A549 (cell line): ENCODE measurements at regions not wholly inside any gene's neighbourhood (a gene's known extent, or its start where the extent isn't known, plus 50 kb on each side); places are given as distances from the start of the nearest gene placed in this dataset.

Experiments
- ATAC-seq, 2 experiments: fragments of 200-7000 bp in 1 of 2; fragments of >200 bp in 1 of 2; cut with Nextera tagmentation in 1 of 2; cut with Tn5 transposase in 1 of 2; 3 replicates each; pipeline versions ENCODE4 v1.8.0 to v1.9.1; 2018 to 2020; ENCODE audit warnings: mild to moderate bottlenecking in 1 of 2, moderate library complexity in 1 of 2
- CTCF ChIA-PET: fragments of 300-600 bp; sonication (Branson Sonifier 250); formaldehyde crosslinking; extraction: SDS; loops from one replicate; lab custom pipeline; 2021; ENCODE audit warnings: antibody characterized with exemption, inconsistent platforms; lab: Yijun Ruan, JAX
- POLR2A ChIA-PET: fragments of 350-600 bp; formaldehyde crosslinking; extraction: SDS; loops from one replicate; lab custom pipeline; 2021; ENCODE audit warnings: antibody characterized with exemption, inconsistent platforms; lab: Yijun Ruan, JAX
- DNase-seq, 2 experiments: peaks; one replicate each; pipeline versions ENCODE4 v3.0.0 to v3.0.0-alpha.2; 2011 to 2016; ENCODE audit warnings: low read depth in 1 of 2, low spot score in 1 of 2
- FAIRE-seq: peaks from 2 replicates; lab custom pipeline; 2011; peaks lifted over from hg19 to GRCh38; lab: Jason Lieb, UNC
- H3K27ac ChIP-seq, 2 experiments: fragments of >200 bp; sonication (Bioruptor Twin); formaldehyde crosslinking; 3 replicates each; pipeline ENCODE4 v1.5.1; 2016 to 2017
- H3K4me1 ChIP-seq: fragments of >200 bp; sonication (Bioruptor Twin); formaldehyde crosslinking; 3 replicates; pipeline ENCODE4 v1.6.1; 2016
- H3K4me2 ChIP-seq: fragments of >200 bp; sonication (Bioruptor Twin); formaldehyde crosslinking; 3 replicates; pipeline ENCODE4 v1.6.1; 2016
- H3K4me3 ChIP-seq: fragments of >200 bp; sonication (Bioruptor Twin); formaldehyde crosslinking; 3 replicates; pipeline ENCODE4 v1.5.1; 2016
- H3K9me3 ChIP-seq: fragments of >200 bp; sonication (Bioruptor Twin); formaldehyde crosslinking; 3 replicates; pipeline ENCODE4 v1.6.1; 2016
- BHLHE40 ChIP-seq: IDR thresholded peaks from 2 replicates; pipeline ENCODE4 v1.6.1; 2012; ENCODE audit warnings: low read depth, low read length, inconsistent platforms
- EHF ChIP-seq: fragments of 250-450 bp; sonication (Bioruptor Pico); IDR thresholded peaks from 2 replicates; pipeline ENCODE4 v1.5.0; 2020; ENCODE audit warnings: mild to moderate bottlenecking
- EHMT2 ChIP-seq: fragments of 200-600 bp; sonication (generic); IDR thresholded peaks from 2 replicates; pipeline ENCODE4 v1.6.1; 2016; ENCODE audit warnings: antibody characterized with exemption, low read depth, mild to moderate bottlenecking, moderate library complexity
- GATA3 ChIP-seq: IDR thresholded peaks from 2 replicates; pipeline ENCODE4 v1.6.1; 2012; ENCODE audit warnings: borderline replicate concordance
- HDAC2 ChIP-seq: fragments of 200-600 bp; sonication (generic); IDR thresholded peaks from 2 replicates; pipeline ENCODE4 v1.6.1; 2016
- HOXB13 ChIP-seq: fragments of 250-450 bp; sonication (Bioruptor Pico); IDR thresholded peaks from 2 replicates; pipeline ENCODE4 v1.5.0; 2020; ENCODE audit warnings: low read depth, mild to moderate bottlenecking, moderate library complexity
- JUN ChIP-seq, 2 experiments: fragments of >200 bp; sonication (Bioruptor Twin); formaldehyde crosslinking; IDR thresholded peaks; 2 replicates in 1 of 2; 3 replicates in 1 of 2; pipeline ENCODE4 v1.6.1; 2016 to 2017
- MAFK ChIP-seq: fragments of 450-650 bp; IDR thresholded peaks from 2 replicates; pipeline ENCODE4 v1.6.1; 2014; ENCODE audit not compliant: partially characterized antibody
- MAZ ChIP-seq: fragments of 150-350 bp; IDR thresholded peaks from 2 replicates; pipeline ENCODE4 v1.6.1; 2014; ENCODE audit warnings: antibody characterized with exemption, low read depth, low read length, borderline replicate concordance
- RCOR1 ChIP-seq: fragments of 150-350 bp; IDR thresholded peaks from 2 replicates; pipeline ENCODE4 v1.6.1; 2014; ENCODE audit warnings: antibody characterized with exemption, low read length, low read depth
- RFX5 ChIP-seq: fragments of 450-650 bp; IDR thresholded peaks from 2 replicates; pipeline ENCODE4 v1.7.1; 2014; ENCODE audit warnings: antibody characterized with exemption, mild to moderate bottlenecking, moderate library complexity
- SMC3 ChIP-seq: fragments of >200 bp; sonication (Bioruptor Twin); formaldehyde crosslinking; IDR thresholded peaks from 3 replicates; pipeline ENCODE4 v1.6.1; 2018; ENCODE audit warnings: inconsistent platforms
- ZC3H11A ChIP-seq: fragments of 450-650 bp; IDR thresholded peaks from 2 replicates; pipeline ENCODE4 v1.6.1; 2014; ENCODE audit warnings: antibody characterized with exemption, mild to moderate bottlenecking
- WGBS: methylation state at CpG from one replicate; pipeline ENCODE4 v1.1.6; 2017; ENCODE audit errors: missing lambda C conversion rate; 5-methylcytosine and 5-hydroxymethylcytosine counted together
- TF ChIP-seq, protein P1 (sequence below): fragments of 200-600 bp; sonication (generic); IDR thresholded peaks from 2 replicates; pipeline ENCODE4 v1.6.1; 2016; ENCODE audit warnings: antibody characterized with exemption, mild to moderate bottlenecking, moderate library complexity
- TF ChIP-seq, protein P2 (sequence below): fragments of 150-350 bp; IDR thresholded peaks from 2 replicates; pipeline ENCODE4 v1.6.1; 2014; ENCODE audit warnings: low read depth, mild to moderate bottlenecking, low read length
- TF ChIP-seq, protein P3 (sequence below): IDR thresholded peaks from 2 replicates; pipeline ENCODE4 v1.6.1; 2012
- TF ChIP-seq, protein P4 (sequence below): fragments of 250-450 bp; sonication (Bioruptor Pico); IDR thresholded peaks from 2 replicates; pipeline ENCODE4 v1.5.0; 2020; ENCODE audit warnings: low read depth, mild to moderate bottlenecking, moderate library complexity
- TF ChIP-seq, protein P5 (sequence below): IDR thresholded peaks from 2 replicates; pipeline ENCODE4 v1.6.1; 2012; ENCODE audit warnings: low read depth, borderline replicate concordance

DNA sequence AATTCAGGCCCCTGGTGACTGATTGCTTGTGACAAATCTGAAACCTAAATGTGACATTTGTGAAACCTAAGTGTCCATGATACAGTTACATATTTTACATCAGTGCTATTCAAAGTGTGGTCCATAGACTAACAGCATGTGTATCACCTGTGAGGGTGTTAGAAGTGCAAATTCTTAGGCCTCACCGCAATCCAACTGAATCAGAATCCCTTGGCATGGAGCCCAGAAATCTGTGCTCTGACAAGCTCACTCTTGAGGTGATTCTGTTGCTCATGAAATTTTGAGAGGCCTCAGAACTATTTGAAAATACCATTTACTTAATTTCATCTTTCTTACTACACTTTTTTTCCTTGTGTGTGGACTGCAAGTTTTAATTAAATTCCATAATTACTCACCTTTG lies 587.9 kb downstream of the ADGRL2 start:
- DNase-seq (no peak), ATAC-seq (no peak), FAIRE-seq (no peak)
- 40% methylated on average over 1 of the region's 1 CpG for WGBS
- no peak overlapping the region for H3K27ac ChIP-seq
- no peak overlapping the region for H3K4me2 ChIP-seq
- TF ChIP-seq ZC3H11A (no peak), RFX5 (no peak), JUN (IDR thresholded peaks at IDR 0.05) (no peak), EHF (CRISPR knock-in tag) (no peak)
- TF ChIP-seq, protein P1, sequence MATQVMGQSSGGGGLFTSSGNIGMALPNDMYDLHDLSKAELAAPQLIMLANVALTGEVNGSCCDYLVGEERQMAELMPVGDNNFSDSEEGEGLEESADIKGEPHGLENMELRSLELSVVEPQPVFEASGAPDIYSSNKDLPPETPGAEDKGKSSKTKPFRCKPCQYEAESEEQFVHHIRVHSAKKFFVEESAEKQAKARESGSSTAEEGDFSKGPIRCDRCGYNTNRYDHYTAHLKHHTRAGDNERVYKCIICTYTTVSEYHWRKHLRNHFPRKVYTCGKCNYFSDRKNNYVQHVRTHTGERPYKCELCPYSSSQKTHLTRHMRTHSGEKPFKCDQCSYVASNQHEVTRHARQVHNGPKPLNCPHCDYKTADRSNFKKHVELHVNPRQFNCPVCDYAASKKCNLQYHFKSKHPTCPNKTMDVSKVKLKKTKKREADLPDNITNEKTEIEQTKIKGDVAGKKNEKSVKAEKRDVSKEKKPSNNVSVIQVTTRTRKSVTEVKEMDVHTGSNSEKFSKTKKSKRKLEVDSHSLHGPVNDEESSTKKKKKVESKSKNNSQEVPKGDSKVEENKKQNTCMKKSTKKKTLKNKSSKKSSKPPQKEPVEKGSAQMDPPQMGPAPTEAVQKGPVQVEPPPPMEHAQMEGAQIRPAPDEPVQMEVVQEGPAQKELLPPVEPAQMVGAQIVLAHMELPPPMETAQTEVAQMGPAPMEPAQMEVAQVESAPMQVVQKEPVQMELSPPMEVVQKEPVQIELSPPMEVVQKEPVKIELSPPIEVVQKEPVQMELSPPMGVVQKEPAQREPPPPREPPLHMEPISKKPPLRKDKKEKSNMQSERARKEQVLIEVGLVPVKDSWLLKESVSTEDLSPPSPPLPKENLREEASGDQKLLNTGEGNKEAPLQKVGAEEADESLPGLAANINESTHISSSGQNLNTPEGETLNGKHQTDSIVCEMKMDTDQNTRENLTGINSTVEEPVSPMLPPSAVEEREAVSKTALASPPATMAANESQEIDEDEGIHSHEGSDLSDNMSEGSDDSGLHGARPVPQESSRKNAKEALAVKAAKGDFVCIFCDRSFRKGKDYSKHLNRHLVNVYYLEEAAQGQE, result no peak
- H3K4me3 ChIP-seq, result no peak overlapping the region
- no peaks in the 10 kb centered on the region for H3K4me1 ChIP-seq
- no peaks in the 10 kb centered on the region for H3K9me3 ChIP-seq
- POLR2A ChIA-PET, result no interaction called here
- CTCF ChIA-PET, result no interaction called here

DNA sequence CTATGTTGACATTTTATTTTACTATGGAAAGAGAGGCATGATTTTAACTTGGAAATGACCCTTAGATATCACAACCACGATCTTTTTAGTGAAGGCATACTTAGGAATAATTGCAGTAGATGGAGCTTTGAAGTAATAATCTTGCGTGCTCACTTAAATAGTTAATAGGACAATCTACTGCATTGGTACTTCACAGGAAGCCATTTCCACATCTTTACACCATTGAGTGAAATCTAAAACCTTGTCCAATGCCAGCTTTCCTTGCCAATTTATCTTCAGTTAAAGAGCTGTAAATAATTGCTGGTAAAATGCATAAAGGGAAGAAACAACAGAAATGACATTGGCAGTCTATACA lies 586.3 kb downstream of the ADGRL2 start:
- Histone ChIP-seq H3K27ac (no peak overlapping the region), H3K9me3 (no peaks in the 10 kb centered on the region), H3K4me3 (no peak overlapping the region), H3K4me1 (no peaks in the 10 kb centered on the region), H3K4me2 (no peak overlapping the region)
- ChIA-PET POLR2A (no interaction called here), CTCF (no interaction called here)
- DNase-seq, result no peak
- FAIRE-seq, result no peak
- ATAC-seq, result no peak
- TF ChIP-seq MAFK (no peak), BHLHE40 (no peak), GATA3 (no peak), MAZ (no peak), HDAC2 (no peak), SMC3 (no peak), EHMT2 (no peak)
- TF ChIP-seq, protein P2, sequence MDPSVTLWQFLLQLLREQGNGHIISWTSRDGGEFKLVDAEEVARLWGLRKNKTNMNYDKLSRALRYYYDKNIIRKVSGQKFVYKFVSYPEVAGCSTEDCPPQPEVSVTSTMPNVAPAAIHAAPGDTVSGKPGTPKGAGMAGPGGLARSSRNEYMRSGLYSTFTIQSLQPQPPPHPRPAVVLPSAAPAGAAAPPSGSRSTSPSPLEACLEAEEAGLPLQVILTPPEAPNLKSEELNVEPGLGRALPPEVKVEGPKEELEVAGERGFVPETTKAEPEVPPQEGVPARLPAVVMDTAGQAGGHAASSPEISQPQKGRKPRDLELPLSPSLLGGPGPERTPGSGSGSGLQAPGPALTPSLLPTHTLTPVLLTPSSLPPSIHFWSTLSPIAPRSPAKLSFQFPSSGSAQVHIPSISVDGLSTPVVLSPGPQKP, result no peak
- TF ChIP-seq, protein P3, sequence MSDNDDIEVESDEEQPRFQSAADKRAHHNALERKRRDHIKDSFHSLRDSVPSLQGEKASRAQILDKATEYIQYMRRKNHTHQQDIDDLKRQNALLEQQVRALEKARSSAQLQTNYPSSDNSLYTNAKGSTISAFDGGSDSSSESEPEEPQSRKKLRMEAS, result no peak
- TF ChIP-seq, protein P4, sequence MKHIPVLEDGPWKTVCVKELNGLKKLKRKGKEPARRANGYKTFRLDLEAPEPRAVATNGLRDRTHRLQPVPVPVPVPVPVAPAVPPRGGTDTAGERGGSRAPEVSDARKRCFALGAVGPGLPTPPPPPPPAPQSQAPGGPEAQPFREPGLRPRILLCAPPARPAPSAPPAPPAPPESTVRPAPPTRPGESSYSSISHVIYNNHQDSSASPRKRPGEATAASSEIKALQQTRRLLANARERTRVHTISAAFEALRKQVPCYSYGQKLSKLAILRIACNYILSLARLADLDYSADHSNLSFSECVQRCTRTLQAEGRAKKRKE (CRISPR knock-in tag), result no peak
- 43% methylated on average over 2 of the region's 2 CpGs for WGBS

DNA sequence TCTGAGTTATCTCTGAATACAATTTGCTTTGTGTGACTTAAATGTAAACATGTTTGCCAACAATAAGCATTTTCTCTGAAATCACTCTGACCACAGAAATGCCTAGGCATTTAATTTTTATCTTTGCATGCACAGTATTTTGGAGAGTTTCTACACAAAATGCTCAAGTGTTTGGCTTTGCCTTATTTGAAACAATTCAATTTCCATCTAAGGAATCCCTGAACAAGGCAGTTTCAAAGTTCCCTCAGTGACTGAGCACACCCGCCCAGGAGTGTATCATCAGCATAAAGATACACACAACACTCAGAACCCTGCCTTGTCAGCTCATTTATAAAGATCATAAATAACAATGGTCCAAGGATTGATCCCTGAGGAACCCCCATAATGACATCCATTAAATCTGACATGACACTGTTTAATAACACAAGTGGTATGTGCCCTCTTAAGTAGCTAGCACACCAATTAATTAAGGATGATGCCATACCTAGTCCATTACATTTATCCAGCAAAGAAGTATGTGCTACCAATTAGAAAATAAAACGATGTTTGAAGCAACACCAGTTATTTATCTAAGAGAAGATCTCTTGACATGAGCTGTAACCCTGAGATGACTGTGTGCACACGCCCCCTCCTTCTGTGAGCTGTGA lies 585.8 kb downstream of the ADGRL2 start:
- no peak for TF ChIP-seq HOXB13
- TF ChIP-seq EHF (CRISPR knock-in tag), result no peak
- TF ChIP-seq RCOR1, result no peak
- TF ChIP-seq, protein P5, sequence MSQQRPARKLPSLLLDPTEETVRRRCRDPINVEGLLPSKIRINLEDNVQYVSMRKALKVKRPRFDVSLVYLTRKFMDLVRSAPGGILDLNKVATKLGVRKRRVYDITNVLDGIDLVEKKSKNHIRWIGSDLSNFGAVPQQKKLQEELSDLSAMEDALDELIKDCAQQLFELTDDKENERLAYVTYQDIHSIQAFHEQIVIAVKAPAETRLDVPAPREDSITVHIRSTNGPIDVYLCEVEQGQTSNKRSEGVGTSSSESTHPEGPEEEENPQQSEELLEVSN, result no peak
- CTCF ChIA-PET, result no interaction called here
- no peak for ATAC-seq
- Histone ChIP-seq H3K27ac (no peak overlapping the region), H3K4me2 (no peak overlapping the region), H3K4me3 (no peak overlapping the region), H3K9me3 (no peaks in the 10 kb centered on the region), H3K4me1 (no peaks in the 10 kb centered on the region)
- 3% methylated on average over 3 of the region's 3 CpGs for WGBS
- POLR2A ChIA-PET, result no interaction called here
- no peak for DNase-seq
- FAIRE-seq, result no peak
